SH-SY5Y (cell line): ENCODE measurements at regions not wholly inside any gene's neighbourhood (a gene's known extent, or its start where the extent isn't known, plus 50 kb on each side); places are given as distances from the start of the nearest gene placed in this dataset.

Source experiments
- GATA2 ChIP-seq: IDR thresholded peaks from 2 replicates; pipeline ENCODE4 v1.6.1; 2011; ENCODE audit warnings: mild to moderate bottlenecking, low read depth, low read length
- GATA3 ChIP-seq: IDR thresholded peaks from 2 replicates; pipeline ENCODE4 v1.6.1; 2011; ENCODE audit warnings: low read depth, mild to moderate bottlenecking, low read length, moderate library complexity

DNA sequence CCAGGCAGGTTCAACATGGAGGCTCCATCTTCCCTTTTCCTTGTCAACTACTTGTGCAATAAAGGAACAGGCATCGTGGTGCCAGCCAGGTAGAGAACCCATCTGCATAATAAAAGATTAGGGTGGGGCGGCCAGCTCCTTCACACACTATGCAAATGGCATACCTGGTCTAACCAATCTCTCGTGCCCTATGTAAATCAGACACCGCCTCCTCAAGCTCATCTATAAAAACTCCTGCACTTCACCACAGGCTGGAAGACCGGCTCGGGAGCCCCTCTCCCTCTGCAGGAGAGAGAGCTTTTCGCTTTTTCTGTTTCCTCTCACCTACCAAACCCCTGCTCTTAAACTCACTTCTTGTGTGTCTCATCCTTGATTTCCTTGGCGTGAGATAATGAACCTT, 244.3 kb upstream of the PUM3 start:
- TF ChIP-seq GATA2 (no peak), GATA3 (no peak)

DNA sequence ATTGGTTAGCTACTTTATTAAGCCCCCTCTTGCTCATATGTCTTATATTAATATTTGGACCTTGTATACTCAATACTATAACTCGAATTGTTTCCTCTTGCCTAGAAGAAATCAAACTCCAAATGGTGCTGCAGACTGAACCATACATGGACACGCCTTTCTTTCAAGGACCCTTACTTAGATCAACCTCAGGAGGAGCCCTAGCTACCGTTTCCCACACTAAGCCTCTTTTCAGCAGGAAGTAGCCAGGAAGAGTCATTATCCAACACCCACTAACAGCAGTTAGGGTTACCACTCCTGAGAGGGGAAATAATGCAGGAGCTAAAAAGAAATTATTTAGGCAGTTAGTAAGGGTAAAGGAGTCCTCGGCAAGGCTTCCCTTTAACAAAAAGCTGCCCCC, 243.8 kb upstream of the PUM3 start:
- no peak for TF ChIP-seq GATA2
- no peak for TF ChIP-seq GATA3

DNA sequence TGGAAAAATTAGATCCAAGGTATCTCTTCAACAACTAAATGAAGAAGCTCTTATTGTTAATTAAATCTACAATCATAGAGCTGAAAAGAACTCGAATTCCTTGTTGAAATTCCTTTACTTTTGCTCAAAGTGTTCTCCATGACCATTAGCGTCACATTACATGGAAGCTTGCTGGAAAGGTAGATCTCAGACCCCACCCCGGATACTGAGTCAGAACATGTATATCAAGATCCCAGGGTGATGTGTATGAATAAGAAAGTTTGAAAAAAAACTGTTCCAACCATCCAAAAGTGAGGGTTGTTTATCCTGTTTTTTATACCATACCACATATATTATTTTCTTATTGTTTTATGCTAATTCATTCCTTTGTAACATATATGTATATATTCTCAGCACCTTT, 237.1 kb upstream of the PUM3 start:
- TF ChIP-seq GATA3, result no peak
- TF ChIP-seq GATA2, result no peak

DNA sequence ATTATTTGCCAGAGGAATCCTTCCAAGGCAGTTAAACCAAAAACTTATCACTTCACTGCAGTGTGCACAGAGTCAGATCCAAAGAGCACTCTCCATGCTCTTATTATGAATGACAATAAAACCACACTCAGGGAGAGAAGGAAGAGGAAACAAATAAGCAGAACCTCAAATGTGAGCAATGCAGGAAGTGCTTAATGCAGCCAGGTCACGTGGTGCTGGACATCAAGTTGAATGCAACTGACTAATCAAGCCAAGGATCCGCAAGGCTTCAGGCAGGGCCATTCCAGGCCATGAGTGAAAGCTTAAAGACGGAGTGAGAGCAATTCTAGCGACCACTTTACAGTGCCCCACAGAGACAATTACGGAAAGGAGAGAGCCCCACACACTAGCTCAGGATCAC, 230.4 kb upstream of the PUM3 start:
- TF ChIP-seq GATA2 (no peak), GATA3 (no peak)

DNA sequence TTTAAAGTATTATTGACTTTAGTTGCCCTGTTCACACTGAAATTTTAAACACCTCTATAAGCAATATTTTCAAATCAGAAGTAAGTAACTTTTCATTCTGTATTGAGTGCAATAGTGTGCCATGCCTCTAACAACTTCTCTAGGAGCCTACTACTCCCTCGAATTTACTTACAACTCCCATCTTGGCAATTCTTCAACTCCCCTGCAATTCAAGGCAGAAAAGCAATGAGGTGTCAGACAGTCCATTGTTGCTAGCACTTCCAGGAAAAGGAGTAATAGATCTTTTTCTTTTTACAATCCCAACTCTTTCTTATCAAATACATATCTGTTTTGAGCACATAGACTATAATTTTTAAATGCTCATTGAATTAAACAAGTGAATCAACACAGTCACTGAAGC, 222.7 kb upstream of the PUM3 start:
- TF ChIP-seq GATA3 (no peak), GATA2 (no peak)

DNA sequence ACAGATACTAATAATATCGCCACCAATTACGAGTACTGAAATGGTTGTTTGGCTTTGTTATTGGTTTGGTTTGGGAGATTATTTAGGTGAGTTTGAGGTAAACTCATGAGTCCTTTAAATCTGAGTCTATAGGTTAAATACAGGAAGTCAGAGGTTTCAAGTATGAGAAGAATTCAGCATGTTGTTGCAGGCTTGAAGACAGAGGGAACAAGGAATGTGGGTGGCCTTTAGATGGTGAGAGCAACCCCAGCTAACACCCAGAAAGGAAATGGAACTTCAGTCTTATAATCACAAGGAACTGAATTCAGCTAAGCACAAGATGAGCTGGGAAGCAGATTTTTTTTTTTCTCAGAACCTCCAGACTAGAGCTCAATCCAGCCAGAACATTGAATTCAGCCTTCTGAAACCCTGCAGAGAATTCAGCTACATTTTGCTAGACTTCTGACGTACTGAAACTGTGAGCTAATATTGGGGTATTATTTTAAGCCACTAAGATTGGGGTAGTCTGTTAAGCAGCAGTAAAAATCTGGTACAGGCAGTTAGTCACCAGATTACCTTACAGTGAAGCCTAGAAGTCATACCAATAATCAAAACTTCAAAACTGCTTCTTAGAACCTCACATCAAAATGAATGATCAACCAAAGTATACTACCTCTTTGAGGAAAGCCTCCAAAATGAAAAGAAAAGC, 216.0 kb upstream of the PUM3 start:
- no peak for TF ChIP-seq GATA3
- TF ChIP-seq GATA2, result no peak

DNA sequence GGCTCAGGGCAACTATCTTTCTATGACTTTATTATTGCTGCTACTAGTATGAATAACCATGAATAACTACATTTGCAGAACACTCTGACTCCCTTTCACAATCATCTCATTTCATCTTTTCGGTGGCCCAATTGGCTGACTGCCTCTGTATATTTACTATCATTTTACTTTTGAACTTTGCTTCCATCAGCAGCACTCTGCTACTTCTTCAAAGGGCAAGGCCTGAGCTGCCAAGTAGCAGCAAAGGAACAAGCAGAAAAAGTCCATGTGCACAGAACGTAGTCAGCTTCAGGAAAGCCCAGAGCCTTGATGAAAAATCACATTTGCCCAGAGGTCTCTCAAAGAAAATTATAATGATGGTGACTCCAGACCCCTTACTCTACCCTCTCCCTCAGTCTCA, 214.5 kb upstream of the PUM3 start:
- TF ChIP-seq GATA2, result no peak
- TF ChIP-seq GATA3, result no peak

DNA sequence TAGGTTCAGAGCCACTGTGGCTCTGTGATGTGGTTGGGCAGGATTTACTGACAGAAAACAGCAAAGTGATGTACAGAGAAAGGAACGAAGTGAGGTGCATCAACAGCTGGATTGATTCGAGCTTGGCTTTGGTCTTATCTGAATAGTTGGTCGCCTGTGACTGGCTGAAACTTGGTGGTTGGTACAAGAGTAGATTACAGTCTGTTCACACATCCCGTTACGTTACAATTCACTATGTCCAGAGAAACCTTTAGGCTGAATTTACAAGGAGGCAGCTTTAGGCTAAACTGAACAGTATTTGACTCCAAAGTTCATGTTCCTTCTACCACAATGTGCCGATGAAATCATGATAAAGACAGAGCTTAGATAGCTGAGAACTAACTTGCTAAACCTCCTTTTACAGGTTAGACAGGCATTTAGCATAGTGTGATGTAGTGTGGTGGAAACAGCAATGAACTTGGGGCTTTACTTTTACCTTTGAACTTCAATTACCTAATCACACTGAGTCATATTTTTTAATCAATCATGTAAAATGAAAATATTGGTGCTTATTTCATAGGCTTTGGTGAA, 210.2 kb upstream of the PUM3 start:
- no peak for TF ChIP-seq GATA2
- no peak for TF ChIP-seq GATA3

DNA sequence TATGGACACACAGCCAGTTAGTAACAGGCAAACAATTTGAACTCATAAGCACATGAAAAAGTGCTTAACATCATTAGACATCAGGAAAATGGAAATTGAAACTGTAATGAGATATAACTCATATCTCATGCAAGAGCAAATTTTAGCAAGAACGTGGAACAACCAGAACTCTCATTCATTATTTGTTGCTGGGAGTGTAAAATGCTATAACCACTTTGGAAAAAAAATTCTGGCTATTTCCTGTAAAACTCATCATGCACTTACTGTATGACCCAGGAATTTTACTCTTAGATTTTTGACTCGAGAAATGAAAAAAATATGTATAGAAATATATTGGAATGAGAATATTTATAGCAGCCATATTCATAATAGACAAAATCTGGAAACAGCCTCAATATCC, 205.7 kb upstream of the PUM3 start:
- TF ChIP-seq GATA2, result no peak
- no peak for TF ChIP-seq GATA3

DNA sequence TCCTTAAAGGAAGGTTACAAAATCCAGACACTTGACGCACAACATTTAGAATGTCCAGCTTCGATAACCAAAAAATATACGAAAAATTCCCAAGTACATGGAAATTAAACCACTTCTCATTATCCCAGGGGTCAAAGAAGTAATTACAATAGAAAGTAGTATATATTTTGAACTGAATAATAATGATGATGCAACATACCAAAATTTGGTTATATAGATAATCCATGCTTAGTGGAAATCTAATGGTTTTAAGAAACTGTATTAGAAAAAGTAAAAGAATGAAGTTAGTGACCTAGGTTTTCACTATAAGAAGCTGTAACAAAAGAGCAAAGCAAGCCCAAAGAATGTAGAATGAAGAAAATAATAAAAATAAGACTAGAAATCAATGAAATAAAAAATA, 204.0 kb upstream of the PUM3 start:
- TF ChIP-seq GATA3, result no peak
- no peak for TF ChIP-seq GATA2

DNA sequence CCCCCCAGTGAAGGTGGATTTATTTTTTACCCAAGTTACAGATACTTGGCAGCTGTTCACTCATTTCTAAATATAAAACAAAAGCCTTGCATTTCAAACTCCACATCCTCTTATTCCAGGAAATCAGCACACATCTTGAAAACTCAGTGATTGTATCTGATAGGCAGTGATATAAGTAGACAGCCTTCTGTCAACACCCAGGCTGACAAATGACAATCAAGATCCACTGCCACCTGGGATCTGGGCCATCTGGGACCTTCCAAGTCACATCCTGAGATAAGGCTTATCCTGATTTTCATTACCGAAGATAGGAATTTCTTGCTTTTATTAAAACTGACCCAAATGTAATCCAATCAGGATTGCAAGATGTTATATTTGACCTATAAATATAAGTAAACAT, 201.3 kb upstream of the PUM3 start:
- no peak for TF ChIP-seq GATA3
- TF ChIP-seq GATA2, result peak; percentile 22; the same call in 1 of the 2 replicates

DNA sequence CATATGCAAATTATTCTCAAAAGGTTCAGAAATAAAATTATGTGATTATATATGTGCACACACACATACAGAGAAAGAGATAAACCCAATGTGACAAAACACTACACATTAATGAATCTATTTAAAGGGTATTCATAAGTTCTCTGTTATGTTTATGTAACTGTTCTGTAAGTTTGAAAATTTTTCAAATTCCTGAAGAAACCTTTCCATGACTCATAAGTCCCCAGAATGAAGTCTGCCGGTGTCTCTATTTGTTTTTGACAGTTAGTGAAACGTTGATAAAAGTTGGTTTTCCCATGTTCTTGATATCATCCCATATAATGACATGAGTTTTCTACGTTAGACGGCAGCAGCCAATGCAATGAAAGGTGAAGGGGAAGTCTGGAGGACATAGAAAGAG, 199.5 kb upstream of the PUM3 start:
- TF ChIP-seq GATA2, result no peak
- no peak for TF ChIP-seq GATA3

DNA sequence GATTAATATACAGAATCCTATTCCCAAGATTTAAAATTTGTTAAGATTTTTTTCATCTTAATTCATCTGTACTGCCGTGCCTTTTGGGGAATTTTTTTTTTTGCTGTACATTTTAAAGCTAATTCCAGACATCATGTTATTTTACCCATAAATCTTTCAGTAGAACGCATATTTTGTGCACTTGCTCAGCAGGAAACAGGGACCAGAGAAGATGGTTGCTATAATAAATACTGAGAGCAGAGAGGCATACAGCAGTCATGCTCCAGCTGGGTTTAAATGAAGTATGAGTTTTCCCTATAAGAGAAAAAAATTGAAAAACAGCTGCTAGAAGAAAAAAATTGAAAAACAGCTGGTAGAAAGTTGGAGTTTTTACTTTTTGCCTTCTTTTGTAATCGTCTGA, 196.9 kb upstream of the PUM3 start:
- no peak for TF ChIP-seq GATA3
- TF ChIP-seq GATA2, result no peak

DNA sequence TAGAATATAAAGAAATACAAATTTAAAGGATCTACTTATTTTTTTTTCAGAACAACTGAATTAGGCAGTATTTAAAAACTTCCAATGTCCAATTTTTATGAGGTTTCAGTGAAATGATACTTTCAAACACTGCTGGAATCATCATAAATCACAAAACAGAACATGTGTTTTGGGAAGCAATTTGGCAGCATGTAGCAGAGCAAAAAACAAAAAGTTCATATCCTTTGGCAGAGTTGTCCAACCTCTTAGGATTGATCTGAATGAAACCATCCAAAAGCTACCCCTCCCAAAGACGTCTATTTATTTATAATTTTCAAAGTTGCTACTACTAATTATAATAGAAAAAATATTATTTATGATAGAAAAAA, 192.4 kb upstream of the PUM3 start:
- TF ChIP-seq GATA3 (no peak), GATA2 (no peak)

DNA sequence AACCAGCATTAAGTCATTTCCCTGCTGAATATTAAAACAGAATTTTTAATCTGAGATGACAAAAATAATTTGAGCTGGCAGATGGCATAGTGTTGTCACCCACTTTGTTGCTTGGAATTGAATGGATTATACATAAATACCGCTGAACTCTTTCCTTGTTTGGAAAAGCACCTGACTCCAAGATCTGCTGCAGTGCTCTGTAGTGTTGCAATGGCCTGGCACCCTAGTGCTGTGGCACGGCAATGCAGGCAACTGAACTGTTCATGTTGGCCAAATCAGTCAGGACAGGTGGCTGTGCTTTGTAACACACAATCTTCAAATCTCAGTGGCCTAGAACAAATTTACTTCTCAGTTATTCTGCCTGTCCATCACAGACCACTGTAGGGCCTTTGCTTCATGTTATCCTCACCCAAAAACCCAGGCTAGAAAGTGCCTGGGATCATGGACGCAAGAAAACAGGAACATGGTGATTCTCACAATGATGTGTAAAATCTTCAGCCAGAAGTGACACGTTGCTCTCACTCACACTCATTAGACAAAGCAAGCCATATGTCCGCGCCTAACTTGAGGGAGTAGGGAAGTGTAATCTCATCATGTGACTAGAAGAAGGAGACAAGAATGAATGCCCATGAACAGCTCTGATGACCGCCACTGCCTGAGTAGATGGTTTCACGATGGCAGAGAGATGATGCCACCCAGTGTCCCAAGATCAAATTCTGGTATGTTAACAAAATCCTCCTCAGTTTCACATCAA, 191.9 kb upstream of the PUM3 start:
- TF ChIP-seq GATA2 (no peak), GATA3 (no peak)
